Mammary epithelial cell (primary cell): ENCODE measurements at regions not wholly inside any gene's neighbourhood (a gene's known extent, or its start where the extent isn't known, plus 50 kb on each side); places are given as distances from the start of the nearest gene placed in this dataset.

ENCODE experiments used
- EZH2 ChIP-seq: IDR thresholded peaks from 2 replicates; pipeline ENCODE4 v1.6.1; 2012; ENCODE audit warnings: low read length, inconsistent platforms, borderline replicate concordance
- TF ChIP-seq, protein P1 (sequence below), 2 donors: IDR thresholded peaks in 1 of 2; conservative IDR thresholded peaks in 1 of 2; 2 replicates each; pipeline ENCODE4 v1.5.1; 2011 to 2012; ENCODE audit warnings: inconsistent platforms in 2 of 2, low read length in 2 of 2, mild to moderate bottlenecking in 2 of 2, control low read depth in 1 of 2, low read depth in 1 of 2; ENCODE audit not compliant: insufficient read depth in 1 of 2; ENCODE audit errors: extremely low read depth in 1 of 2

DNA sequence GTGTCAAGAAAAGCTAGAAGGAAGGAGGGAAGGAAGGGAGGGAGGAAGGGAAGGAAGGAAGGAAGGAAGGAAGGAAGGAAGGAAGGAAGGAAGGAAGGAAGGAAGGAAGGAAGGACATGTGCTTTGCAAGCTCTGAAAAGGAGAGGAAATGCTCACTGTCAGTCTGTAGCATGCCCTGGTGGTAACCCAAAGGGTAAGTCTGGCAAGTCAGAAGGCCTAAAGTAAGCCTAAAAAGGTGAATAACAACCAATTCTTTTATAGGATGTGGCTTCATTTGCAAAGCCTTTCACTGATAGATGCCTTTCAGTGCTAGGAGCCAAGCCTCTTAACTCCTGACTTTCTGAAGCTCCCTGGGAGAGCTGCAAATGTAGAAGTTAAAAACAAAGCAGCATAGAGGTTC is 542.6 kb downstream of the CFAP47 start:
- TF ChIP-seq EZH2, result no peak
- TF ChIP-seq, protein P1, sequence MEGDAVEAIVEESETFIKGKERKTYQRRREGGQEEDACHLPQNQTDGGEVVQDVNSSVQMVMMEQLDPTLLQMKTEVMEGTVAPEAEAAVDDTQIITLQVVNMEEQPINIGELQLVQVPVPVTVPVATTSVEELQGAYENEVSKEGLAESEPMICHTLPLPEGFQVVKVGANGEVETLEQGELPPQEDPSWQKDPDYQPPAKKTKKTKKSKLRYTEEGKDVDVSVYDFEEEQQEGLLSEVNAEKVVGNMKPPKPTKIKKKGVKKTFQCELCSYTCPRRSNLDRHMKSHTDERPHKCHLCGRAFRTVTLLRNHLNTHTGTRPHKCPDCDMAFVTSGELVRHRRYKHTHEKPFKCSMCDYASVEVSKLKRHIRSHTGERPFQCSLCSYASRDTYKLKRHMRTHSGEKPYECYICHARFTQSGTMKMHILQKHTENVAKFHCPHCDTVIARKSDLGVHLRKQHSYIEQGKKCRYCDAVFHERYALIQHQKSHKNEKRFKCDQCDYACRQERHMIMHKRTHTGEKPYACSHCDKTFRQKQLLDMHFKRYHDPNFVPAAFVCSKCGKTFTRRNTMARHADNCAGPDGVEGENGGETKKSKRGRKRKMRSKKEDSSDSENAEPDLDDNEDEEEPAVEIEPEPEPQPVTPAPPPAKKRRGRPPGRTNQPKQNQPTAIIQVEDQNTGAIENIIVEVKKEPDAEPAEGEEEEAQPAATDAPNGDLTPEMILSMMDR (conservative IDR thresholded peaks at IDR 0.05 in 1 of 2, IDR thresholded peaks at IDR 0.05 in 1 of 2; ENCODE audit: extremely low read depth in 1 of 2, insufficient read depth in 1 of 2, low read depth in 1 of 2, low read length in 2 of 2), result no peak
